SK-N-SH (cell line): ENCODE measurements at regions not wholly inside any gene's neighbourhood (a gene's known extent, or its start where the extent isn't known, plus 50 kb on each side); places are given as distances from the start of the nearest gene placed in this dataset.

Experiments used
- CTCF ChIA-PET: fragments of 300-600, 350-600 bp; formaldehyde crosslinking; extraction: SDS; loops from one replicate; lab custom pipeline; 2021; lab: Yijun Ruan, JAX
- POLR2A ChIA-PET: fragments of 350-600 bp; sonication (Branson Sonifier 250); formaldehyde crosslinking; extraction: SDS; loops from one replicate; lab custom pipeline; 2020; ENCODE audit warnings: antibody characterized with exemption, inconsistent platforms; lab: Yijun Ruan, JAX
- DNase-seq: peaks from one replicate; pipeline ENCODE4 v3.0.0; 2012
- H2AFZ ChIP-seq: fragments of 200-600 bp; sonication (generic); 2 replicates; pipeline ENCODE4 v1.8.1; 2016; ENCODE audit warnings: antibody characterized with exemption, mild to moderate bottlenecking, low read depth
- H3F3A ChIP-seq: fragments of 200-600 bp; sonication (generic); replicated peaks from 2 replicates; pipeline ENCODE3; 2016; ENCODE audit warnings: antibody characterized with exemption, mild to moderate bottlenecking; ENCODE audit not compliant: insufficient read depth
- H3K27ac ChIP-seq, 2 experiments: fragments of 200-500 bp in 1 of 2; fragments of 200-600 bp in 1 of 2; sonication (Bioruptor generic) in 1 of 2; sonication (generic), shearing (Covaris generic) in 1 of 2; 2 replicates each; pipeline versions ENCODE4 v1.5.1 to v1.6.1; 2014 to 2016; ENCODE audit warnings: low read depth in 2 of 2, inconsistent platforms in 1 of 2, low read length in 1 of 2, mild to moderate bottlenecking in 1 of 2, mixed read lengths in 1 of 2
- H3K27me3 ChIP-seq: fragments of 200-600 bp; sonication (generic), shearing (Covaris generic); 2 replicates; pipeline ENCODE4 v1.6.1; 2016; ENCODE audit warnings: mixed run types; ENCODE audit not compliant: insufficient read depth
- H3K36me3 ChIP-seq, 2 experiments: fragments of 200-500 bp in 1 of 2; fragments of 200-600 bp in 1 of 2; sonication (Bioruptor generic) in 1 of 2; sonication (generic) in 1 of 2; replicated peaks in 1 of 2; 2 replicates each; pipeline versions ENCODE3 to v1.5.1; 2014 to 2016; ENCODE audit warnings: low read length in 1 of 2, mild to moderate bottlenecking in 1 of 2; ENCODE audit not compliant: insufficient read depth in 2 of 2, control insufficient read depth in 1 of 2
- H3K4me1 ChIP-seq, 2 experiments: fragments of 200-500 bp in 1 of 2; fragments of 200-600 bp in 1 of 2; sonication (Bioruptor generic) in 1 of 2; sonication (generic), shearing (Covaris generic) in 1 of 2; 2 replicates each; pipeline versions ENCODE4 v1.5.1 to v1.6.1; 2014 to 2016; ENCODE audit warnings: low read depth in 1 of 2, low read length in 1 of 2, mixed run types in 1 of 2; ENCODE audit not compliant: insufficient read depth in 2 of 2, control insufficient read depth in 1 of 2
- H3K4me2 ChIP-seq: fragments of 200-600 bp; sonication (generic), shearing (Covaris generic); 2 replicates; pipeline ENCODE4 v1.6.1; 2017; ENCODE audit warnings: mixed run types
- H3K4me3 ChIP-seq, 2 experiments: fragments of 200-500 bp in 1 of 2; fragments of 200-600 bp in 1 of 2; sonication (Bioruptor generic) in 1 of 2; sonication (generic), shearing (Covaris generic) in 1 of 2; 2 replicates each; pipeline versions ENCODE4 v1.5.1 to v1.8.1; 2014 to 2016; ENCODE audit warnings: low read depth in 2 of 2, inconsistent platforms in 1 of 2, low read length in 1 of 2, mild to moderate bottlenecking in 1 of 2, mixed read lengths in 1 of 2, moderate library complexity in 1 of 2
- H3K79me2 ChIP-seq: fragments of 200-600 bp; sonication (generic); 2 replicates; pipeline ENCODE4 v1.8.1; 2017; ENCODE audit warnings: mild to moderate bottlenecking; ENCODE audit not compliant: insufficient read depth
- H3K9ac ChIP-seq: fragments of 200-600 bp; sonication (generic); 2 replicates; pipeline ENCODE4 v1.6.1; 2017; ENCODE audit warnings: mixed run types
- H3K9me2 ChIP-seq: fragments of 200-600 bp; sonication (generic); 2 replicates; pipeline ENCODE4 v1.6.1; 2017; ENCODE audit warnings: mixed run types
- H3K9me3 ChIP-seq: fragments of 200-600 bp; sonication (generic); 2 replicates; pipeline ENCODE4 v1.6.1; 2017; ENCODE audit warnings: mixed run types, mild to moderate bottlenecking, moderate library complexity
- H4K20me1 ChIP-seq: fragments of 200-600 bp; sonication (generic); 2 replicates; pipeline ENCODE4 v1.6.1; 2017; ENCODE audit warnings: mild to moderate bottlenecking, mixed run types; ENCODE audit not compliant: insufficient read depth
- FOSL2 ChIP-seq: IDR thresholded peaks from 2 replicates; pipeline ENCODE4 v1.4.0; 2012; ENCODE audit warnings: low read depth, mild to moderate bottlenecking, moderate library complexity, borderline replicate concordance
- FOXJ3 ChIP-seq: sonication (generic); formaldehyde crosslinking; IDR thresholded peaks from 2 replicates; pipeline ENCODE4 v1.5.1; 2020; ENCODE audit warnings: mild to moderate bottlenecking, missing genetic modification reagents
- FOXM1 ChIP-seq: IDR thresholded peaks from 2 replicates; pipeline ENCODE4 v1.4.0; 2012; ENCODE audit warnings: low read depth, mild to moderate bottlenecking
- GATA2 ChIP-seq: sonication (generic); formaldehyde crosslinking; IDR thresholded peaks from 2 replicates; pipeline ENCODE4 v1.5.0; 2020; ENCODE audit warnings: mild to moderate bottlenecking, missing genetic modification reagents
- IRF3 ChIP-seq: fragments of 150-350 bp; IDR thresholded peaks from 2 replicates; pipeline ENCODE4 v1.6.1; 2016; ENCODE audit warnings: mild to moderate bottlenecking, low read depth, low read length
- MXI1 ChIP-seq: IDR thresholded peaks from 2 replicates; pipeline ENCODE4 v1.6.1; 2012; ENCODE audit warnings: mild to moderate bottlenecking, low read depth, low read length, improper control_type of control experiment
- NRF1 ChIP-seq: IDR thresholded peaks from 2 replicates; pipeline ENCODE4 v1.6.1; 2012; ENCODE audit warnings: low read depth, mild to moderate bottlenecking, low read length
- RAD21 ChIP-seq: IDR thresholded peaks from 2 replicates; pipeline ENCODE4 v1.6.1; 2012; ENCODE audit warnings: mild to moderate bottlenecking, low read length
- REST ChIP-seq: IDR thresholded peaks from 2 replicates; pipeline ENCODE4 v1.6.1; 2012; ENCODE audit warnings: mild to moderate bottlenecking, low read depth, low read length, moderate library complexity
- RFX5 ChIP-seq: IDR thresholded peaks from 2 replicates; pipeline ENCODE4 v1.6.1; 2012; ENCODE audit warnings: mild to moderate bottlenecking, improper control_type of control experiment, low read length
- RXRA ChIP-seq: IDR thresholded peaks from 2 replicates; pipeline ENCODE4 v1.4.0; 2012; ENCODE audit warnings: low read depth, mild to moderate bottlenecking, borderline replicate concordance
- TAF1 ChIP-seq: IDR thresholded peaks from 2 replicates; pipeline ENCODE4 v1.6.1; 2012; ENCODE audit warnings: low read depth, mild to moderate bottlenecking, low read length, moderate library complexity, borderline replicate concordance
- TCF12 ChIP-seq: IDR thresholded peaks from 2 replicates; pipeline ENCODE4 v1.4.0; 2012
- ZBTB33 ChIP-seq: IDR thresholded peaks from 2 replicates; pipeline ENCODE4 v1.4.0; 2012; ENCODE audit warnings: low read depth, borderline replicate concordance
- WGBS: methylation state at CpG from one replicate; pipeline ENCODE4 v1.1.6; 2017; ENCODE audit warnings: low lambda C conversion rate; 5-methylcytosine and 5-hydroxymethylcytosine counted together
- TF ChIP-seq, protein P1 (sequence below): IDR thresholded peaks from 2 replicates; pipeline ENCODE4 v1.4.0; 2012; ENCODE audit warnings: low read depth, borderline replicate concordance

- CTCF ChIA-PET, result interaction anchor here (0.6 to 1.1 kb wide), 2 partner anchors 37 to 146 kb away, joined by 4 read pairs; no protein-coding TSS in a partner anchor
- no peak overlapping the region for H3K27ac ChIP-seq
Measured at GRCh38 chr3:30521156-30521715, 85.2 kb upstream of the TGFBR2 start.

GRCh38 chr3:30522476-30522875 is 83.9 kb upstream of the TGFBR2 start:
- Histone ChIP-seq H3K4me3 (no peak overlapping the region), H3K79me2 (no peaks in the 10 kb centered on the region), H3K36me3 (no peaks in the 10 kb centered on the region), H3K4me1 (0 out of 4 replicates have a peak, but pooled peaks cover 0 to 6% of the 10 kb centered on the region in 2 experiments), H2AFZ (no peak overlapping the region), H3K4me2 (no peak overlapping the region), H4K20me1 (no peaks in the 10 kb centered on the region), H3K9me3 (no peaks in the 10 kb centered on the region), H3F3A (peaks cover 13% of the 10 kb centered on the region), H3K27me3 (no peaks in the 10 kb centered on the region), H3K9me2 (no peaks in the 10 kb centered on the region), H3K27ac (no peak overlapping the region), H3K9ac (no peak overlapping the region)
- CTCF ChIA-PET, result no interaction called here
- POLR2A ChIA-PET, result no interaction called here
- TF ChIP-seq TAF1, result no peak
- TF ChIP-seq FOSL2, result no peak
- TF ChIP-seq NRF1, result no peak
- no peak for TF ChIP-seq MXI1
- no peak for TF ChIP-seq FOXJ3
- no peak for TF ChIP-seq RXRA
- 88% methylated on average over 8 of the region's 8 CpGs for WGBS
- DNase-seq, result no peak

More at GRCh38 chr3:30521156-30521715, 85.2 kb upstream of the TGFBR2 start:
- TF ChIP-seq ZBTB33, result no peak
- Histone ChIP-seq H3K9ac (no peak overlapping the region), H3K9me3 (no peaks in the 10 kb centered on the region), H3K9me2 (no peaks in the 10 kb centered on the region), H3K36me3 (no peaks in the 10 kb centered on the region), H3K79me2 (no peaks in the 10 kb centered on the region), H3K27me3 (no peaks in the 10 kb centered on the region), H3K4me3 (no peak overlapping the region), H3K4me1 (0 out of 4 replicates have a peak, but pooled peaks cover 0 to 6% of the 10 kb centered on the region in 2 experiments), H3F3A (peaks cover 13% of the 10 kb centered on the region), H2AFZ (no peak overlapping the region), H3K4me2 (no peak overlapping the region), H4K20me1 (no peaks in the 10 kb centered on the region)
- no peak for DNase-seq
- 98% methylated on average over 1 of the region's 1 CpG for WGBS
- POLR2A ChIA-PET, result no interaction called here

DNA sequence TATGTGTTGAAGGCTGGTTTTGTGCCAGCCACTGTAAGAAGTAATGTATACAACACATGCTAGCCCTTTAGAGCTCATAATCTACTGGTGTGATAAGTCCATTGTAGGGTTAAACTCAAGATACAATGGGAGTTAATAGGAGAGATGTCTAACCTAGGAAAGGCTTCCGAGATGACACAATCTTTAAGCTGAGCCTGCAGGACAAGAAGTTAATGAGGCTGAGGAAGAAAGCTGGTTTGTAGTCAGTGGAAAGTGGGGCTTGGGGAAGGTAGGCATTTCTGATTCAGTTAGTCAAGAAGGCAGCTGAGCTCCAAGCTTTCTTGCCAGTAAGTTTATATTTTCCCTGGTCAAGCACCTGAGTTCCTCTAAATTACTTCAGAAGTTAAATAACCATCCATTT is 83.0 kb upstream of the TGFBR2 start:
- CTCF ChIA-PET, result interaction anchor here (1.0 to 1.3 kb wide), 2 partner anchors 10 to 324 kb away, joined by 3 read pairs; no protein-coding TSS in a partner anchor
- Histone ChIP-seq H3K9me3 (no peaks in the 10 kb centered on the region), H3K27me3 (no peaks in the 10 kb centered on the region), H3K4me2 (no peak overlapping the region), H2AFZ (no peak overlapping the region; the same call in 1 of the 2 replicates), H3K9ac (no peak overlapping the region), H3K4me1 (0 out of 4 replicates have a peak, but pooled peaks cover 0 to 6% of the 10 kb centered on the region in 2 experiments), H3K36me3 (no peaks in the 10 kb centered on the region), H3K79me2 (no peaks in the 10 kb centered on the region), H3K9me2 (no peaks in the 10 kb centered on the region), H3F3A (peaks cover 8% of the 10 kb centered on the region), H3K27ac (no peak overlapping the region), H3K4me3 (no peak overlapping the region), H4K20me1 (no peaks in the 10 kb centered on the region)
- no peak for DNase-seq
- 100% methylated on average over 1 of the region's 1 CpG for WGBS
- POLR2A ChIA-PET, result no interaction called here
- no peak for TF ChIP-seq RAD21
- no peak for TF ChIP-seq GATA2
- no peak for TF ChIP-seq REST
- TF ChIP-seq, protein P1, sequence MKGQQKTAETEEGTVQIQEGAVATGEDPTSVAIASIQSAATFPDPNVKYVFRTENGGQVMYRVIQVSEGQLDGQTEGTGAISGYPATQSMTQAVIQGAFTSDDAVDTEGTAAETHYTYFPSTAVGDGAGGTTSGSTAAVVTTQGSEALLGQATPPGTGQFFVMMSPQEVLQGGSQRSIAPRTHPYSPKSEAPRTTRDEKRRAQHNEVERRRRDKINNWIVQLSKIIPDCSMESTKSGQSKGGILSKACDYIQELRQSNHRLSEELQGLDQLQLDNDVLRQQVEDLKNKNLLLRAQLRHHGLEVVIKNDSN, result no peak
- no peak for TF ChIP-seq FOXM1
- TF ChIP-seq IRF3, result no peak
- no peak for TF ChIP-seq TCF12
- TF ChIP-seq RFX5, result no peak
- TF ChIP-seq FOXJ3, result no peak
